ENCODE measurements at regions not wholly inside any gene's neighbourhood (a gene's known extent, or its start where the extent isn't known, plus 50 kb on each side); places are given as distances from the start of the nearest gene placed in this dataset.

DNA sequence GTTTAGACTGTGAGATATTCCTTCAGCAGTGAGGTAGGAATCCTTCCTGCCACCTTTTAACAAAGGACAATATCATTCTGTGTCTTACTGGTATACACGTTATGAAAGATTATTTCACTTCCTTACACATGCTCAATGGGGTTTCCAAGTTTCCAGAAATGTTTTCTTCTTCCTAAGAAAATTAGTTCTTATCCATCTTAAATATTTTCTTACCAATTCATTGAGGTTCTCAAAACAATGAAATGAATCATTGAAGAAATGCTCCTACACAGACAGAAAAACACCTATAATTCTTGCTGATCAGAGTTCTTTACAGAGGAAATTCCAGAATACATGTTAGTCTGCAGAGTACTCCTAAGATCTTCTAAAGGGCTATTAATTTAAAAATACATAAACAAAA lies 51.4 kb upstream of the SEC61G start:
- TF ChIP-seq, protein P1, sequence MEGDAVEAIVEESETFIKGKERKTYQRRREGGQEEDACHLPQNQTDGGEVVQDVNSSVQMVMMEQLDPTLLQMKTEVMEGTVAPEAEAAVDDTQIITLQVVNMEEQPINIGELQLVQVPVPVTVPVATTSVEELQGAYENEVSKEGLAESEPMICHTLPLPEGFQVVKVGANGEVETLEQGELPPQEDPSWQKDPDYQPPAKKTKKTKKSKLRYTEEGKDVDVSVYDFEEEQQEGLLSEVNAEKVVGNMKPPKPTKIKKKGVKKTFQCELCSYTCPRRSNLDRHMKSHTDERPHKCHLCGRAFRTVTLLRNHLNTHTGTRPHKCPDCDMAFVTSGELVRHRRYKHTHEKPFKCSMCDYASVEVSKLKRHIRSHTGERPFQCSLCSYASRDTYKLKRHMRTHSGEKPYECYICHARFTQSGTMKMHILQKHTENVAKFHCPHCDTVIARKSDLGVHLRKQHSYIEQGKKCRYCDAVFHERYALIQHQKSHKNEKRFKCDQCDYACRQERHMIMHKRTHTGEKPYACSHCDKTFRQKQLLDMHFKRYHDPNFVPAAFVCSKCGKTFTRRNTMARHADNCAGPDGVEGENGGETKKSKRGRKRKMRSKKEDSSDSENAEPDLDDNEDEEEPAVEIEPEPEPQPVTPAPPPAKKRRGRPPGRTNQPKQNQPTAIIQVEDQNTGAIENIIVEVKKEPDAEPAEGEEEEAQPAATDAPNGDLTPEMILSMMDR (IDR thresholded peaks at IDR 0.05; ENCODE audit: low read depth, low read length): no peak
- DNase-seq: no peak
- no peak overlapping the region for H3K4me3 ChIP-seq (ENCODE audit: low read depth, low read length)

DNA sequence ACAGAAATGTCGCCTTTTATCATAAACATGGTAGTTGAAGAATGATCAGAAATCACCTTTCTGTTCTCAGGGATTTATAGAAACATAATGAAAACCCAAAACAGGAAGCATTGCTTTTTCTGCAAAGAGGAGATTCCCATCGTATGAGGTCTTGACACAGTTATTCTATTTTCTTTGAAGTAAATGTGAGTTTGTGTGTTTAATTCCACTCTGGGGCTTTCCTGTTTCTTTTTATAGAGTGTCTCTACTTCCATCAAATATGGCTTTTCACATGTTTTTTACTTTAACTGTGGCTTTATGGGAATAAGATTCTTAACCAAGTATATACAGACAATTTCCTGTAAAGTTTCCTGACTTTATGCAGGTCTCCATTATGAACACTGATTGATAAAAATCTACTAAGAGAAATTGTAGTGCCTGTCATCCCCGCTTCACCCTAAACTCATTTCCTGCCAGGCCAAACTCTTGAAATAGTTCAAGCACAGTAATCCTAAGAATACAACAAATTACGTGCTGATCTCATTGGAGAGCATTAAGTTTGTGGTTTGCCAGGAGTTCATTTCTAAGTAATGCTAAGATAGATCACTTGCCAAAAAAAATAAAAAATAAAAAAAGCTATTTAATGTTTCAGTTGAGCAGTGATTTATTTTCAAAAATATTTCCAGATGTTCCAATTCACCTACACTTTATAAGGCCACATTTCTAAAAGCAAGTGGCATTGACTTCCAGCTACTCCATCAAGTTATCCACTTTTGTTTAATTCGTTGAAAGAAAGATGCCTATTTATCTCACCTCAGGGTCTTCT lies 52.2 kb upstream of the SEC61G start:
- no peak for DNase-seq
- Histone ChIP-seq H3K4me3 (ENCODE audit: low read depth, low read length) (no peak overlapping the region), H3K9me3 (no peaks in the 10 kb centered on the region), H3K4me1 (no peaks in the 10 kb centered on the region), H3K36me3 (no peaks in the 10 kb centered on the region), H3K27me3 (no peaks in the 10 kb centered on the region)
- TF ChIP-seq, protein P1 (IDR thresholded peaks at IDR 0.05; ENCODE audit: low read depth, low read length): no peak

More for the DNA sequence above, 51.4 kb upstream of the SEC61G start:
- Histone ChIP-seq H3K36me3 (no peaks in the 10 kb centered on the region), H3K27me3 (no peaks in the 10 kb centered on the region), H3K9me3 (no peaks in the 10 kb centered on the region), H3K4me1 (no peaks in the 10 kb centered on the region)

DNA sequence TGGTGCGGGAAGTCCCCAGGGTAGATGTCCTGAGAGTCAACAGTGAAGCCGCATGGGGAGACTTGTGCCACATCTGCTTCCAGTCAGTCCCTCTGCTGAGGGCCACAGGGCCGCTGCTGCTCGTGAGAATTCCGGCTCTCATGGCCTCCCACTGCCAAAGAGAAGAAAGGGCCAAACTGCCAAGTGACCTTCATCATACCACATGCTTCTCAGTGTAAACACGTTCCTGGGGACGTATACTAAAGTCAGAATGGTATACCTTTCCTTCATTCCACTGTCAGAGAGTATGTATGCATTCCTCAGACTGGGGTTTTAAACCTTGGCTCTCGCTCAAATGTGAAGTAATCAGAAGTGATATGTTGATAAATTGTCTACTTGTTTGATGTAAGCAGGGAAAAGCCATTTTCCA lies 52.8 kb upstream of the SEC61G start:
- Histone ChIP-seq H3K4me1 (no peaks in the 10 kb centered on the region), H3K27me3 (no peaks in the 10 kb centered on the region), H3K4me3 (ENCODE audit: low read depth, low read length) (no peak overlapping the region), H3K9me3 (no peaks in the 10 kb centered on the region), H3K36me3 (no peaks in the 10 kb centered on the region)
- TF ChIP-seq, protein P1 (IDR thresholded peaks at IDR 0.05; ENCODE audit: low read depth, low read length): no peak
- DNase-seq: no peak

DNA sequence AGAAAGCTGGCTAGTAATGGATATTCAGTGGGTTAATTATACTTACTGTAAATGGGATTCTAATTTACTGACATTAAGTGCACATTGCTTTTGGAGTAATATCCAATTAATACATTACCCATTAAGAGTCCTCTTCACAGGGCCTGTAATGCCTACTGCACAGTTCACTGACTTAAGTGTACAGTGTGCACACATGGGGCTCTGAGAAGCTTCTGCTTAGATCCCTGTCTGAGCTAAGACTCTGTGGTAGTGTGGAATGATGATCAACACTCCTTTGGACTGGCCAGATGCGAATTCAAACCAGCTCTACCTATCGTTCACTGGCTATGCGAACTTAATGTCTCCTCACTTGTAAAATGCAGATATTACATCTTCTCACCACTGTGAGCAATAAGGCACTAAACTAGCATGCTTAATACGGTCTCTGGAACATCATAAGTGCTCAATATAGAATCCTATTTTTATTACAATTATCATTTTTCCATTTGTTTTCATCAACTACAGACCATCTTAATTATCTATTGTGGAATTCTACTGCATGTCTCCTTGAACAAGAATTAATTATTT lies 53.8 kb upstream of the SEC61G start:
- H3K36me3 ChIP-seq: no peaks in the 10 kb centered on the region
- peaks cover 4% of the 10 kb centered on the region for H3K4me1 ChIP-seq
- peaks cover 4% of the 10 kb centered on the region for H3K9me3 ChIP-seq
- no peak for DNase-seq
- H3K27me3 ChIP-seq: no peaks in the 10 kb centered on the region; the same call in 1 of the 2 replicates
- H3K4me3 ChIP-seq (ENCODE audit: low read depth, low read length): no peak overlapping the region
- TF ChIP-seq, protein P1 (IDR thresholded peaks at IDR 0.05; ENCODE audit: low read depth, low read length): no peak

DNA sequence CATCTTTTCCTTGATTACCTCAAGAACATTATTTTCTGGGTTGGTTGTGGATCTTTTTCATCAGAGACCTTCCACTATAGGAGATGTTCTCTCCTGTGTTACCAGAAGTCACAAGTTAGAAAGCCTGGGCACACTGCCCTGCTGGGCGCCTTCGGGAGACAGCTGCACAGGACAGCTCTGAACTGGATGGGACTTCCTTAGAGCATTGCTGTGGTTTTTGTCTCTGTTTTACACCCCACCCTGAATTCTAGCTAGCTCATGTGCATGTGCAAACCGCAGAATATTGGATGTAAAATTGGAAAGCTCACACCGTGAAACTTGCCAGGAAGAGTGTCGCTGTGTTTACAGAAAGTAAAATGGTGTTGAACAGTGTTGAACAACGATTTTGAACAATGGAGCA lies 54.4 kb upstream of the SEC61G start:
- no peak overlapping the region for H3K4me3 ChIP-seq (ENCODE audit: low read depth, low read length)
- no peak for DNase-seq
- H3K27me3 ChIP-seq: no peaks in the 10 kb centered on the region; the same call in 1 of the 2 replicates
- H3K36me3 ChIP-seq: no peaks in the 10 kb centered on the region
- TF ChIP-seq, protein P1 (IDR thresholded peaks at IDR 0.05; ENCODE audit: low read depth, low read length): no peak
- peaks cover 4% of the 10 kb centered on the region for H3K9me3 ChIP-seq
- peaks cover 4% of the 10 kb centered on the region for H3K4me1 ChIP-seq

DNA sequence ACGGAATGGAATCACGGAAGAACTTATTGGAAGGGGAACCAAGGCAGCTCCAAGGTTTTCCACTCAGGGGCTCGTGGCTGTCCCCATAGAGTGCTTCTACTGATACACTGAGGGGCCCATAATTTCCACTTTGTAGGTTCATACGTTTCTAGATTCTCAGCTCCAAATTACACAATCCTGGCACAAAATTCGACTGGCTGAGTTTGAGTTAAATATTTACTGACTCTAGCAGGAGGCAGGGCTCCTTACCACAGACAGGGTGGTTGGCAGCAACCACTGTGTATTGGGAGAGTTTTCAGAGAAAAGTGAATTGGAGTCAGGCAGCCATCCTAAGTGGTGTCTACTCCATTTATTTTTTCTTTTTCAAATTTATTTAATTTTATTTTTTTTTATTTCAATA lies 55.4 kb upstream of the SEC61G start:
- H3K36me3 ChIP-seq: no peaks in the 10 kb centered on the region
- no peaks in the 10 kb centered on the region; the same call in 1 of the 2 replicates for H3K27me3 ChIP-seq
- peaks cover 4% of the 10 kb centered on the region for H3K4me1 ChIP-seq
- no peak for DNase-seq
- peaks cover 4% of the 10 kb centered on the region for H3K9me3 ChIP-seq
- TF ChIP-seq, protein P1 (IDR thresholded peaks at IDR 0.05; ENCODE audit: low read depth, low read length): no peak
- no peak overlapping the region for H3K4me3 ChIP-seq (ENCODE audit: low read depth, low read length)
